B cell (primary cell): ENCODE measurements at regions not wholly inside any gene's neighbourhood (a gene's known extent, or its start where the extent isn't known, plus 50 kb on each side); places are given as distances from the start of the nearest gene placed in this dataset.

Experiments
- ATAC-seq: fragments of 200-7000 bp; cut with Tn5 transposase; one replicate; pipeline ENCODE4 v1.10.0; 2021; ENCODE audit warnings: low read depth, mild to moderate bottlenecking, moderate number of reproducible peaks, moderate library complexity
- CTCF ChIA-PET: fragments of 350-600 bp; sonication (Branson Sonifier 250); formaldehyde crosslinking; loops from one replicate; lab custom pipeline; 2021; ENCODE audit warnings: antibody characterized with exemption, inconsistent platforms; lab: Charles Lee
- POLR2A ChIA-PET: fragments of 350-600 bp; sonication (Branson Sonifier 250); formaldehyde crosslinking; loops from one replicate; lab custom pipeline; 2021; ENCODE audit warnings: antibody characterized with exemption; lab: Charles Lee
- DNase-seq: peaks from one replicate; pipeline ENCODE4 v3.0.0; 2013
- H2AFZ ChIP-seq: 2 replicates; pipeline ENCODE4 v1.6.1; 2012; ENCODE audit warnings: mild to moderate bottlenecking, low read depth, low read length; ENCODE audit not compliant: insufficient read depth, poor library complexity, severe bottlenecking
- H3K27ac ChIP-seq, 2 donors: 1 replicate in 1 of 2; 2 replicates in 1 of 2; pipeline ENCODE4 v1.5.1; 2012 to 2013; ENCODE audit warnings: low read length in 2 of 2, mild to moderate bottlenecking in 2 of 2, moderate library complexity in 1 of 2
- H3K27me3 ChIP-seq, 4 experiments: fragments of 200-600 bp in 1 of 4; sonication (generic) in 1 of 4; replicated peaks in 1 of 4; 1 replicate in 2 of 4; 2 replicates in 2 of 4; pipeline versions ENCODE4 v1.6.1 to v1.7.0; 2013 to 2016; ENCODE audit warnings: low read length in 3 of 4, mild to moderate bottlenecking in 2 of 4, mixed read lengths in 1 of 4, moderate library complexity in 1 of 4; ENCODE audit not compliant: insufficient read depth in 4 of 4, control insufficient read depth in 3 of 4; ENCODE audit errors: control extremely low read depth in 1 of 4
- H3K36me3 ChIP-seq, 2 experiments: replicated peaks in 1 of 2; 1 replicate in 1 of 2; 2 replicates in 1 of 2; pipeline versions ENCODE4 v1.6.1 to v1.7.1; 2013; ENCODE audit warnings: low read length in 1 of 2; ENCODE audit not compliant: insufficient read depth in 2 of 2, control insufficient read depth in 1 of 2; ENCODE audit errors: control extremely low read depth in 1 of 2, extremely low read depth in 1 of 2
- H3K4me1 ChIP-seq, 2 donors: fragments of 200-600 bp in 1 of 2; sonication (generic) in 1 of 2; 1 replicate in 1 of 2; 2 replicates in 1 of 2; pipeline versions ENCODE4 v1.5.1 to v1.6.1; 2013 to 2017; ENCODE audit warnings: low read length in 2 of 2; ENCODE audit not compliant: control insufficient read depth in 2 of 2, insufficient read depth in 2 of 2
- H3K4me2 ChIP-seq: replicated peaks from 2 replicates; pipeline ENCODE3; 2012; ENCODE audit warnings: mild to moderate bottlenecking, low read depth, low read length; ENCODE audit not compliant: poor library complexity, severe bottlenecking
- H3K4me3 ChIP-seq, 5 experiments: fragments of 200-600 bp in 1 of 5; sonication (generic) in 1 of 5; 1 replicate in 3 of 5; 2 replicates in 2 of 5; pipeline versions ENCODE4 v1.5.1 to v1.7.0; 2011 to 2016; ENCODE audit warnings: low read length in 4 of 5, mild to moderate bottlenecking in 4 of 5, low read depth in 2 of 5, control low read depth in 1 of 5, moderate library complexity in 1 of 5; ENCODE audit not compliant: insufficient read depth in 1 of 5; ENCODE audit errors: control extremely low read depth in 1 of 5, extremely low read depth in 1 of 5
- H3K79me2 ChIP-seq: fragments of 200-600 bp; sonication (generic); one replicate; pipeline ENCODE4 v1.6.0; 2016; ENCODE audit warnings: low read length; ENCODE audit not compliant: control insufficient read depth, insufficient read depth
- H3K9ac ChIP-seq: fragments of 200-600 bp; sonication (generic); 2 replicates; pipeline ENCODE4 v1.6.1; 2017; ENCODE audit warnings: mild to moderate bottlenecking, low read length, moderate library complexity
- H3K9me3 ChIP-seq, 3 donors: one replicate each; pipeline versions ENCODE4 v1.6.1 to v1.7.1; 2013; ENCODE audit warnings: low read length in 2 of 3; ENCODE audit not compliant: control insufficient read depth in 2 of 3, insufficient read depth in 1 of 3; ENCODE audit errors: control extremely low read depth in 1 of 3
- H4K20me1 ChIP-seq: 2 replicates; pipeline ENCODE4 v1.6.0; 2012; ENCODE audit warnings: mild to moderate bottlenecking, low read length; ENCODE audit not compliant: insufficient read depth, control insufficient read depth, poor library complexity, severe bottlenecking
- H3K27ac Mint-ChIP-seq: one replicate; pipeline ENCODE4 v1.8.0; 2021; ENCODE audit warnings: mixed read lengths
- H3K27me3 Mint-ChIP-seq: one replicate; pipeline ENCODE4 v1.8.0; 2021; ENCODE audit warnings: mixed read lengths
- H3K4me1 Mint-ChIP-seq: one replicate; pipeline ENCODE4 v1.8.0; 2021; ENCODE audit warnings: mixed read lengths
- H3K4me3 Mint-ChIP-seq: one replicate; pipeline ENCODE4 v1.8.0; 2021; ENCODE audit warnings: mixed read lengths
- H3K9me3 Mint-ChIP-seq: one replicate; pipeline ENCODE4 v1.8.0; 2022; ENCODE audit warnings: mixed read lengths; ENCODE audit not compliant: insufficient read depth
- EZH2 ChIP-seq: IDR thresholded peaks from 2 replicates; pipeline ENCODE4 v1.6.1; 2012; ENCODE audit warnings: borderline replicate concordance, low read depth, mild to moderate bottlenecking, moderate library complexity, low read length; ENCODE audit not compliant: insufficient read depth, poor library complexity, severe bottlenecking
- WGBS: methylation state at CpG from one replicate; pipeline ENCODE4 v1.1.5; 2013; ENCODE audit warnings: missing lambda C conversion rate; ENCODE audit not compliant: insufficient coverage; 5-methylcytosine and 5-hydroxymethylcytosine counted together
- intact Hi-C: fragments of 100-400 bp; cut with micrococcal nuclease; formaldehyde crosslinking; loops from one replicate; pipeline ENCODE4 v1.10.0; 2022
- TF ChIP-seq, protein P1 (sequence below): fragments of 200-600 bp; IDR thresholded peaks from one replicate; pipeline ENCODE4 v1.8.0; 2022; ENCODE audit warnings: antibody characterized with exemption, mild to moderate bottlenecking

DNA sequence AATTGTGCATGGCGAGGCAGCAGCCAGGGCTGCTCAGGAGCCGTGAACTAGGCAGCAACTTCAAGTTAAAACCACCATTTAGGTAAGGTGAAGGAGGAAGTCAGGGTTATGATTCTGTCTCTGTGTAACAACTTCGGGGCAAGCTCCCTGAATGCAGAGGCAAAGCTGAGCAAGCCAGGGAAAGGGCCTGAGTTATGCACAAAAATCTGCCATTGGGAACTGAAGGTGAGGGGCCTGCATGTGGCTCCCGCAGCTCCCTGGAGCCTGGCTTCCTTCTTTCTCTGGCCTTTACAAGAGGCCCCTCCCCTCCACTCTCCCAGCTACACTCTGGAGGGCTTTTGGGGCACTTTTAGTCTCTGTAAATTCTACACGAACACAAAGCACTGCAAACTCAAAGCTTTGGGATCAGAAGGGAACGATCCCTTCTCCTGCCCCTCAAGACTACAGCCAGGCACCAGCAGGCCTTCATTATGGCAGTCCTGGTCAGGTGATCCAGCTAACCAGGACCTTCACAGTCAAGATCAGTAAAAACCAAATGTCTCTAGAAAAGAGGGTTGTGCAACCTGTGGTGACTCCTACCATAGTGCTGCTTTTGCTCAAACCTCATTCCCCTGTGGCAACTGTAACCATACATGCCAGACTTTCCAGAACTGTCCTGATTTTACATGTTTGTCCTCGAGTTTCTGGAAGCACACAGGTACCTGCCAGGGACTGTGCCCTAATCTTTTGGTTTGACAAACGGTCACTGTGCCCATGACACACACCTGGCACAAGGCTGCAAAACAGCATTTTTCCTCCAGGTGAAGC, 67.2 kb upstream of the PTGR2 start:
- peaks cover 47 to 49% of the 10 kb centered on the region in 2 donors for H3K4me1 ChIP-seq
- 20% methylated on average over 7 of the region's 8 CpGs for WGBS

More for the DNA sequence above, 67.2 kb upstream of the PTGR2 start:
- H3K27ac Mint-ChIP-seq: peak overlapping the region; percentile 93
- H3K4me1 Mint-ChIP-seq: peaks cover 69% of the 10 kb centered on the region
- TF ChIP-seq, protein P1, sequence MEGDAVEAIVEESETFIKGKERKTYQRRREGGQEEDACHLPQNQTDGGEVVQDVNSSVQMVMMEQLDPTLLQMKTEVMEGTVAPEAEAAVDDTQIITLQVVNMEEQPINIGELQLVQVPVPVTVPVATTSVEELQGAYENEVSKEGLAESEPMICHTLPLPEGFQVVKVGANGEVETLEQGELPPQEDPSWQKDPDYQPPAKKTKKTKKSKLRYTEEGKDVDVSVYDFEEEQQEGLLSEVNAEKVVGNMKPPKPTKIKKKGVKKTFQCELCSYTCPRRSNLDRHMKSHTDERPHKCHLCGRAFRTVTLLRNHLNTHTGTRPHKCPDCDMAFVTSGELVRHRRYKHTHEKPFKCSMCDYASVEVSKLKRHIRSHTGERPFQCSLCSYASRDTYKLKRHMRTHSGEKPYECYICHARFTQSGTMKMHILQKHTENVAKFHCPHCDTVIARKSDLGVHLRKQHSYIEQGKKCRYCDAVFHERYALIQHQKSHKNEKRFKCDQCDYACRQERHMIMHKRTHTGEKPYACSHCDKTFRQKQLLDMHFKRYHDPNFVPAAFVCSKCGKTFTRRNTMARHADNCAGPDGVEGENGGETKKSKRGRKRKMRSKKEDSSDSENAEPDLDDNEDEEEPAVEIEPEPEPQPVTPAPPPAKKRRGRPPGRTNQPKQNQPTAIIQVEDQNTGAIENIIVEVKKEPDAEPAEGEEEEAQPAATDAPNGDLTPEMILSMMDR: no peak
- TF ChIP-seq EZH2: no peak
- ChIA-PET CTCF (interaction anchor here (0.6 to 6.9 kb wide), 11 partner anchors 9 to 110 kb away, joined by 3 to 113 read pairs (median 10); a partner anchor contains a TSS), POLR2A (interaction anchor here (0.8 to 6.1 kb wide), 4 partner anchors 13 to 25 kb away, joined by 4 to 60 read pairs (median 9); a partner anchor contains a TSS)
- H3K36me3 ChIP-seq: peaks cover 0 to 11% of the 10 kb centered on the region in 2 experiments
- H3K9ac ChIP-seq: no peak overlapping the region
- no peaks in the 10 kb centered on the region for H3K9me3 Mint-ChIP-seq
- no peaks in the 10 kb centered on the region for H3K27me3 Mint-ChIP-seq
- peak overlapping the region; percentile 76 for H3K4me2 ChIP-seq
- DNase-seq: peak; percentile 50
- peak overlapping the region; percentile 42 to 90 for H3K27ac ChIP-seq
- intact Hi-C loops: loop anchor here (5.0 kb wide), 1 partner anchor 137 kb away; no protein-coding TSS in a partner anchor
- H2AFZ ChIP-seq: peak overlapping the region; percentile 24
- no peak for ATAC-seq
- no peaks in the 10 kb centered on the region for H3K9me3 ChIP-seq
- H3K27me3 ChIP-seq: no peaks in the 10 kb centered on the region
- H4K20me1 ChIP-seq: peaks cover 60% of the 10 kb centered on the region
- H3K79me2 ChIP-seq: peaks cover 92% of the 10 kb centered on the region
- H3K4me3 Mint-ChIP-seq: peak overlapping the region; percentile 92
- H3K4me3 ChIP-seq: peak overlapping the region in 2 of 5 experiments; percentile 14 to 15
